IPS-15b (cell line): ENCODE measurements at regions not wholly inside any gene's neighbourhood (a gene's known extent, or its start where the extent isn't known, plus 50 kb on each side); places are given as distances from the start of the nearest gene placed in this dataset.

Experiments used
- H3K27me3 ChIP-seq: one replicate; pipeline ENCODE4 v1.6.1; 2013; ENCODE audit warnings: low read length; ENCODE audit not compliant: control insufficient read depth, insufficient read depth
- H3K36me3 ChIP-seq: one replicate; pipeline ENCODE4 v1.6.1; 2013; ENCODE audit warnings: low read length; ENCODE audit not compliant: control insufficient read depth, insufficient read depth
- H3K4me1 ChIP-seq: one replicate; pipeline ENCODE4 v1.6.1; 2013; ENCODE audit warnings: mild to moderate bottlenecking, low read length; ENCODE audit not compliant: control insufficient read depth, insufficient read depth
- H3K4me3 ChIP-seq: one replicate; pipeline ENCODE4 v1.5.1; 2013; ENCODE audit warnings: low read depth, low read length
- H3K9ac ChIP-seq: one replicate; pipeline ENCODE4 v1.6.1; 2013; ENCODE audit warnings: low read depth, mild to moderate bottlenecking, low read length
- H3K9me3 ChIP-seq: one replicate; pipeline ENCODE4 v1.6.1; 2013; ENCODE audit warnings: mild to moderate bottlenecking, low read length; ENCODE audit not compliant: control insufficient read depth, insufficient read depth

DNA sequence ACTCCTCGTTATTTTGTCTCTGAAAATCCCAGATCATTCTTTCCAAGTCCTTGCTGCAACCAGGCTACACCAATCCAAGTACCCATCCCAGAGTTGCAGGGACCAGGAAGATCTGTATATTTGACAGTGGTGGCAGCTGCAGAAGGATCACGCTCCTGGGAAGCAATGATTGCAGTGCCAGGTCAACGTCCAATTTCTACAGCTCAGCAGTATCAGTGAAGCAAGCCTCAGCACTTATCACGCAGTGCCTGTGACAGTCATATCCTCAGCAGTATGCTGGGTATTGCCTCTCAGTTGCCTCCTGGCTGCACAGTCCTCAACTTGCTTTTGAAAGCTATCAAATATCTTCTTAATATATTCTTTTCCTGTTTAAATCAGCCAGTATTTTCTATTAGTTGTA lies 66.7 kb downstream of the BARHL2 start:
- H3K9ac ChIP-seq, result no peak overlapping the region
- H3K36me3 ChIP-seq, result no peaks in the 10 kb centered on the region
- no peak overlapping the region for H3K4me3 ChIP-seq
- H3K27me3 ChIP-seq, result no peaks in the 10 kb centered on the region
- H3K9me3 ChIP-seq, result no peaks in the 10 kb centered on the region
- H3K4me1 ChIP-seq, result no peaks in the 10 kb centered on the region

DNA sequence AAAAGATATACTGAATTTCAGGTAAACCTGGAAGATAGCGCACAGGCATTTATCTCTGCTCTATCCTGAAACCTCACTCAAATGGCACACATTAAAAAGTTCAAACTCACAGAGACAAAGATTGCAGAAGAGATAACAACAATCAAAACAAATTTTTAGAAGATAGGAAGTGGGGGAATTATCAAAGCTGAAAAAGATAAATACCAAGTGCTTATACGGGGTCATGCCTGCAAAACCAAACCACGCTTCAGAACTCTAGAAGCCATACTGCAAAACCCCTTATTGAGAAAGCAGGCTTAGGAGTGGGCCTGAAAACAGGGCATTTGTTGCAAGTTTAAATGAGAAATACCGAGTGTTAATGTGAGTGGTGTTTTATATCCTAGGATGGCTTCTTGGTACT lies 76.8 kb downstream of the BARHL2 start:
- Histone ChIP-seq H3K27me3 (no peaks in the 10 kb centered on the region), H3K4me1 (no peaks in the 10 kb centered on the region), H3K9ac (no peak overlapping the region), H3K4me3 (no peak overlapping the region), H3K9me3 (no peaks in the 10 kb centered on the region), H3K36me3 (no peaks in the 10 kb centered on the region)

DNA sequence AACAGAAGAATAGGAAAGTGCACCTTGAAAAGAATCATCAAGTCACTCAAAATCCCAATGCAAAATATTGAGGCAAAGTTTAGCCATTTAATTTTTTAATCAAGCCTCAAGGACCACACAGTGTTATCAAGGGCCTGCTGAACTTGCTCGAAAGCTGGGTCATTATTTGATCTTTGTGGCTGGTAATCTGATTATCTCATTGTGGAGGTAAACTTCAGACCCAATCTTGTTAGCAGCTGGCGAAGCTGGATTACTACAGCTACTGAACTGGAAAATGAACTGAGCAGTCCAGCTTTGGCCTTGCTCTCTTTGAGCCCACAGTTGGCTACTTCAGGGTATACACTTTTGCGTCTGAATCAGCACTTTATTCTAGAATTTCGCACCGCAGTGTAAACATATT lies 94.4 kb downstream of the BARHL2 start:
- Histone ChIP-seq H3K4me3 (no peak overlapping the region), H3K27me3 (no peaks in the 10 kb centered on the region), H3K9ac (no peak overlapping the region), H3K9me3 (no peaks in the 10 kb centered on the region), H3K36me3 (no peaks in the 10 kb centered on the region), H3K4me1 (peaks cover 4% of the 10 kb centered on the region)

- H3K36me3 ChIP-seq, result no peaks in the 10 kb centered on the region
- H3K9ac ChIP-seq, result no peak overlapping the region
- H3K4me1 ChIP-seq, result peaks cover 4% of the 10 kb centered on the region
- H3K27me3 ChIP-seq, result no peaks in the 10 kb centered on the region
- H3K9me3 ChIP-seq, result no peaks in the 10 kb centered on the region
- no peak overlapping the region for H3K4me3 ChIP-seq
Measured at GRCh38 chr1:90621986-90622385, 95.1 kb downstream of the BARHL2 start.

GRCh38 chr1:90616395-90616794 lies 100.7 kb downstream of the BARHL2 start:
- Histone ChIP-seq H3K9ac (no peak overlapping the region), H3K4me1 (no peaks in the 10 kb centered on the region), H3K4me3 (no peak overlapping the region), H3K9me3 (no peaks in the 10 kb centered on the region), H3K27me3 (no peaks in the 10 kb centered on the region), H3K36me3 (no peaks in the 10 kb centered on the region)

- H3K36me3 ChIP-seq, result no peaks in the 10 kb centered on the region
Measured at GRCh38 chr1:90614872-90615271, 102.2 kb downstream of the BARHL2 start.

DNA sequence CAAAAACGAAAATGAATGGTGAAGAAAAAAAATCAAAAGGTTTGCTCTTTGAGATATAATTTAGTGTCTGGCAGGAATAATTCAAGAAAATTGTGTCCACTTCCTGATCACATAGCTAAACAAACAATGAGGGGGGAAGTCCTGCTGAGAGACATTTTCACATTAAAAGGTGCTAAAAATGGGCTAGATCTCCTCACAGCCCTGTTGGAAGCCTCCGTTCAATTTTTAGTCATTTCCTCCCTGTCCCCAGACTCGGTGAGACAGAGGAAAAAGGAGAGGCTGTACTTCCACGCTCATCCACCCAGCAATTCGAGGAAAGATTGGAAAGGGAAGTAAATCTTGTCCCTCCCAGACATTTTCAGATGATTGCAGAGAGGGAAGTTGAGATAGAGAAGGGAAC lies 103.7 kb downstream of the BARHL2 start:
- H3K27me3 ChIP-seq, result no peaks in the 10 kb centered on the region
- no peaks in the 10 kb centered on the region for H3K36me3 ChIP-seq
- no peaks in the 10 kb centered on the region for H3K9me3 ChIP-seq
- no peaks in the 10 kb centered on the region for H3K4me1 ChIP-seq
- no peak overlapping the region for H3K4me3 ChIP-seq
- no peak overlapping the region for H3K9ac ChIP-seq

More at GRCh38 chr1:90614872-90615271, 102.2 kb downstream of the BARHL2 start:
- H3K4me1 ChIP-seq, result no peaks in the 10 kb centered on the region
- no peak overlapping the region for H3K9ac ChIP-seq
- H3K9me3 ChIP-seq, result no peaks in the 10 kb centered on the region
- no peaks in the 10 kb centered on the region for H3K27me3 ChIP-seq
- no peak overlapping the region for H3K4me3 ChIP-seq

DNA sequence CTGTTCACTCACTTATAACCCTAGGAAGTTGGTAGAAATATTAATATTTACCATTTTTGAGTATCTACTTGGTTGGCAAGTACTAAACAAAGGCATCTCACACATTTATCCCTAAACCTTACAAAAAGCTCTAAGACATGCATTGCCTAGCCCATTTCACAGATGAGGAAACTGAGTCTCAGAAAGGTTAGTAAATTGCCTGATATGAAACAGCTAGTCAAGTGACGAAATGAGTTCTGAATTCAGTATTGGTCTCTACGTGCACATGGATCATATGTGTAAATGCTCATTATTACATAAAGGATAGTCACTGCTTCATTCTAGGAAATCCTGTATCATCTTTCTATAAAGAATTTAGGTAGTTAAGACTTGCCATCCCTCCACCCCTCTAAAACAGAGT lies 105.1 kb downstream of the BARHL2 start:
- H3K4me3 ChIP-seq, result no peak overlapping the region
- H3K4me1 ChIP-seq, result no peaks in the 10 kb centered on the region
- H3K36me3 ChIP-seq, result no peaks in the 10 kb centered on the region
- H3K9ac ChIP-seq, result no peak overlapping the region
- no peaks in the 10 kb centered on the region for H3K27me3 ChIP-seq
- H3K9me3 ChIP-seq, result no peaks in the 10 kb centered on the region

- Histone ChIP-seq H3K4me3 (no peak overlapping the region), H3K27me3 (no peaks in the 10 kb centered on the region), H3K4me1 (no peaks in the 10 kb centered on the region), H3K36me3 (no peaks in the 10 kb centered on the region), H3K9me3 (no peaks in the 10 kb centered on the region), H3K9ac (no peak overlapping the region)
Measured at GRCh38 chr1:90607736-90608135, 109.4 kb downstream of the BARHL2 start.

- Histone ChIP-seq H3K27me3 (no peaks in the 10 kb centered on the region), H3K4me3 (no peak overlapping the region)
Measured at GRCh38 chr1:90605070-90605469, 112.0 kb downstream of the BARHL2 start.

GRCh38 chr1:90593312-90593711 lies 123.8 kb downstream of the BARHL2 start:
- H3K4me1 ChIP-seq, result no peaks in the 10 kb centered on the region
- no peaks in the 10 kb centered on the region for H3K36me3 ChIP-seq
- H3K9ac ChIP-seq, result no peak overlapping the region
- no peaks in the 10 kb centered on the region for H3K9me3 ChIP-seq
- H3K27me3 ChIP-seq, result no peaks in the 10 kb centered on the region
- no peak overlapping the region for H3K4me3 ChIP-seq

More at GRCh38 chr1:90605070-90605469, 112.0 kb downstream of the BARHL2 start:
- Histone ChIP-seq H3K4me1 (no peaks in the 10 kb centered on the region), H3K9me3 (no peaks in the 10 kb centered on the region), H3K9ac (no peak overlapping the region), H3K36me3 (no peaks in the 10 kb centered on the region)

DNA sequence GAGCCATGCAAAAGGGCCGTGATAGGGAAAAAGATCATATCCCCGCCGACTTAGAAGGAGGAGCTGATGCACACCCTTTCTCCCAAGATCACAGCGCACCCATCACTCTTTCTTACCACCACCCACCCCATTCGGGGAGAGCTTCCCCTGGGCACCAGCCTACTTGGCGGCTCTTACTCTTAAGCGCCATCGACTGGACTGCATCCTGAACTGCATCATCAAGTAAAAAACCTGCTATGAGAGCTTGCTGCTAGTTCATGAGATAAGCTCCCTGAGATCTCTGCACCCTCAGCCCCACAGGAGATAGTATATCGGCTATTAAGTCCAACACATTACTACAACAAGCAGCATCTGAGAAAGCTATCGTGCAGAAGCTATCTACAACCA lies 125.1 kb downstream of the BARHL2 start:
- no peaks in the 10 kb centered on the region for H3K9me3 ChIP-seq
- no peak overlapping the region for H3K9ac ChIP-seq
- H3K4me1 ChIP-seq, result no peaks in the 10 kb centered on the region
- H3K4me3 ChIP-seq, result no peak overlapping the region
- H3K36me3 ChIP-seq, result no peaks in the 10 kb centered on the region
- no peaks in the 10 kb centered on the region for H3K27me3 ChIP-seq
